HG03060 (cell line): ENCODE measurements at regions not wholly inside any gene's neighbourhood (a gene's known extent, or its start where the extent isn't known, plus 50 kb on each side); places are given as distances from the start of the nearest gene placed in this dataset.
"Not testable (repeated sequence)": the region's sequence is repeated elsewhere in the genome, so short reads cannot be mapped to it uniquely, and the experiment has no call there.

ENCODE experiments used
- ATAC-seq: cut with Tn5 transposase; IDR thresholded peaks from one replicate; pipeline ENCODE4 v1.9.1; 2021; ENCODE audit warnings: low read depth, moderate number of reproducible peaks; ENCODE audit not compliant: unreplicated experiment

GRCh38 chr2:14750433-14750832, 117.9 kb downstream of the LRATD1 start:
- ATAC-seq, result no peak

GRCh38 chr2:14751581-14751980, 119.1 kb downstream of the LRATD1 start:
- ATAC-seq, result no peak

DNA sequence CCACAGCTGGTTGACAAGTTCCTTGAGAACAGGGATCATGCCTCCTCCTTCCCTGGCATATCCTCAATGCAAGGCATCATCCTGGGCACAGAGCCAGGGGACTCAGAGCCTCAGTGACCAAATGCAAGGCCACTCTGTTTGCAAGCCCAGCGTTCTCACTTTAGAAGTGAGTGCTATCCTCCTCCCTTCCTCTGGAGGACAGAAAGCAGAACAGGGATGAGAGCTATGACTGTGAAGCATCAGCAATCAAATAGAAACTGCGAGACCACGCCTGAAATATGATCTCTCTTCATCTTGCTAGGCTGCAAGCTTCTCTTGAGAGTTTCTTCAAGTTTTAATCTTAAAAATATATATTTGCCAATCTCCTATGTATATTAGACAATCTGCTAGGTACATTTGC, 119.8 kb downstream of the LRATD1 start:
- ATAC-seq, result no peak

DNA sequence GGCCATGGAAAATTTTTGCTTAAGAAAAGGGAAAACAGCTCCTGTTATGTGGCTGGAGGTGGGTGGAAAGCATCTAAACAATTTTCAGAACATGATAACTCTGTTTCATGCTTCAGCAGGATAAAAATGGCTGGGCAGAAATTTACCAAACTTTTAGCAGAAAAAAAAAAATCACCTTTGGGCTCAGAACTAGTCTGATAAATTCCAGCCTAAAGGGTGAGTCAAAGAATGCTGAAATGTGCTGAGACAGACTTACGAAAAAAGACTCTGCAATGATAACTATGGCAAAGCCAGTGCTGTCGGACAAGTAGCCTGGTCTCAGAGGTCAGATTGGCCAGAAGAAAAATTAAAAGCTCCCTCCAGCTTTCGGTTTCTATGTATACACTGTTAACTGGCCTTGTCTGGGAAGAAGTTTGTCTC, 123.6 kb downstream of the LRATD1 start:
- no peak for ATAC-seq

- ATAC-seq, result no peak
Measured at GRCh38 chr2:14756981-14757657, 124.6 kb downstream of the LRATD1 start.

DNA sequence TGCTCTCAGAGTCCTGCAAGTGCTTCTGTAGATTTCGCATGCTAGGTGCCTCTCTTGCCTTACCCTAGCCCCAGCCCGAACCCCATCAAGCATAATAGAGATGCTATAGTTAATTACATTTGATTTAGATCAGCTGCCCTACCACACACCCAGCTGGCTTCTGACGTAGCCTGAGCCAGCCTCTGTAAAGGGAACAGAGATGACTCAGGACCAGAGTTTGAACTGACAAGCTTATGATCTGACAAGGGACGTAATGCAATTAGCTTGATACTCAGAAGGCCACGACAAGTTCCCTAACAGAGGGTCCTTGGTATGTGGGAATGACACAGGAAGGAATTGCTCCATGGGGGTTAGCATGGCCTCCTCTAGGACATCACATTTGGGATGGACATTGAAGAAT, 126.6 kb downstream of the LRATD1 start:
- no peak for ATAC-seq

DNA sequence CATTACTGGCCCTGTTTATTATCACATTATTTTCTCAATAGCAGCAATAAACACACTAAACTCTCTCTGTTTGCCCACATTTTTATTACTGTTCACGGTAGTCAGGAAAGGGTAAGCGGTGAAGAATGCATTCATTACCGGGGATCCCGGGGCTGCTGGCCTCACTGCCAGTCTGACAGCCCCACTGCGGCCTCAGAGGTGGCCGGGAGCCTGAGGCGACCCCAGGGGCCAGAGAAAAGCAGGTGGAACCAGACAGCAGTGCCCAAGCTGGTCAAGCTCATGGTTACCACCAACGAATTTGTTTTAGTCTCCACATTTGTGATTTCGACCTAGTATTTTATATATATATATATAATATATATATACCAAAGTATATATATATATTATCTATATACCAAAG, 127.7 kb downstream of the LRATD1 start:
- no peak for ATAC-seq

GRCh38 chr2:14761118-14761517, 128.6 kb downstream of the LRATD1 start:
- no peak for ATAC-seq

GRCh38 chr2:14773696-14774095, 141.2 kb downstream of the LRATD1 start:
- no peak for ATAC-seq

DNA sequence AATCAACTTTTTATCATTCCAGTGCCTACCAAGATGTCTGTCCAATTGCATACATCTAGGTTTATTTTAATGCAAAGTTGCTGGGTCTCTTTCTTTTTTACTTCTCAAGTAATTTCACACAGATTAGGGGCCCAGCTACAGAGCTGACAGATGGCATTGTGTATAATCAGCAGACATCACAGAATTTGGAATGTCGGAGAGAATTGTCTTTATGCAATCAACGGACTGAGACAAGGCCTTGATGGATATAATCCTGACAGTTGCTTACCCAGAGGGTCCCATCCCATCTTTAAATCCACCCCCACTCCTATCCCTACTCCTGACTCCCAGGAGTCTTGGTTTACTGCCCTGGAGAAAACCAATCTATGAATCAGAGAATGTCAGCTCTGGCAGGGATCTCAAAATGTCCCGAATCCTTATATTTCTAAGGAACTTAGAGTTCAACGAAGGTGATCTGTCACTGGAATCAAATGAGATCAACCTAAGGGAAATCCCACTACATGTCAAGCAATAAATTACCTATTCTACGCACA, 142.0 kb downstream of the LRATD1 start:
- no peak for ATAC-seq

DNA sequence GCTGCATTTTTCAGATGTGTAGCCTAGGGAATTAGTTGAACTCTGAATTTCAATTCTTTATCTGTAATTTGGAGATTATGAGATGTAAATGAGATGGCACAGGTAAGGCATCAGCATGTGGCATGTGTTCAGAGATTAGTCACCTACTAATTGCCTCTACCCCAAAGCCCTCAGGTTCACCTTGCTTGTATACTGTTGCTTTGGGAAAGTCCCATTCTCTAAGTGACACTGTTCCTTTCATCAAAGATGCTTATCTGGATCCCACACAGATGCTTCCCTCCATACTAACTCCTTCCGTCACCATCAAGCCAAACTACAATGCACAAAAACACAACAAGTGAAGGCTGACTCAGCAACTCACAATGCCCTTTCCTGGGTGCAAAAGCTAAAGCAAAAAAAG, 143.7 kb downstream of the LRATD1 start:
- ATAC-seq, result no peak

GRCh38 chr2:14778015-14778414, 145.5 kb downstream of the LRATD1 start:
- ATAC-seq, result no peak

DNA sequence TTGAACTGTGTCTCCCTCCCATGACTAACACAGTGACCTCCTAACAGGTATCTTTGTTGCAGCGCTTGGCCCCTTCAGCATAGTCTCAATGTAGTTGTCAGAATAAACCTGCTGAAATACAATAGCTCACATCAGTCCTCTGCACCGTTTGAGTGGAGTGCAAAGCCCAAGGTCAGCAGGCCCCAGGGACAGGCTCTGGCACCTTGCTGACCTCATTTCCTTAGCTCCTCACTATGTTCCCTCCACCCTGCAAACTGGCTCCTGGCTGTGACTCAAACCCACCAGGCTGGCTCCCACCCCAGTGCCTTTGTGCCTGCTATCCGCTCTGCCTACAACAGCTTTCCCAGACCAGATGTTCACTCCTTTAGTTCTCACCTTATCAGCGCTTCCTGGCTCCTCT, 146.7 kb downstream of the LRATD1 start:
- no peak for ATAC-seq

GRCh38 chr2:14781142-14781541, 148.6 kb downstream of the LRATD1 start:
- ATAC-seq, result no peak

DNA sequence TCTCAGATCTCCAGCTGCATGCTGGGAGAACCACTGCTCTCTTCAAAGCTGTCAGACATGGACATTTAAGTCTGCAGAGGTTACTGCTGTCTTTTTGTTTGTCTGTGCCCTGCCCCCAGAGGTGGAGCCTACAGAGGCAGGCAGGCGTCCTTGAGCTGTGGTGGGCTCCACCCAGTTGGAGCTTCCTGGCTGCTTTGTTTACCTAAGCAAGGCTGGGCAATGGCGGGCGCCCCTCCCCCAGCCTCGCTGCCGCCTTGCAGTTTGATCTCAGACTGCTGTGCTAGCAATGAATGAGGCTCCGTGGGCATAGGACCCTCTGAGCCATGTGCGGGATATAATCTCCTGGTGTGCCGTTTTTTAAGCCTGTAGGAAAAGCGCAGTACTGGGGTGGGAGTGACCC, 156.3 kb downstream of the LRATD1 start:
- ATAC-seq, result not testable (repeated sequence)

DNA sequence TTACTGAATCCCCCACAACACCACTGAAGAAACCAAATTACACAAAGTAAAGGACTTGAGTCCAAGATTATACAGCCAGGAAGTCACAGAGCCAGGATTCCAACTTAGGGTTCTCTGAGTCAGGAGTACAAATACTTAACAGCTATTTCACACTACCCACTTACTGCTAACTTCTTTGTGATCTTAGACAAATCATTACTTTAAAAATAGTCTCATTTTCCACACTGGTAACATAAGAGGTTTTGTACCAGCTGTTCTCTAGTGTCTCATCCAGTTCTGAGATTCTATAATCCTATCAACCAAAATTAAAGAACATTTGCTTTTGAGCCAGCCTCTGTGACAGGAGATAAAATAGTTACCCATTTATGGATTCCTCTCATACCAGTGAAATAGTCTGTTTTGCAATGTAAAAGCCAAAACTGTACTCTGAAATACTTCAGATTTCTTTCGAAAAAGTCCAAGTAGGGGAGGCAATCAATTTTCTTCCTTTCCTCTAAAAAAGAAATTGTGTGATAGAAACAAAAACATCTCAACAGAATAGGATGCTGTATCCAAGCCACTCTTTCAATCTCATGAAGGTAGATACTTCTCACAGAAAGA, 157.6 kb downstream of the LRATD1 start:
- ATAC-seq, result no peak

- no peak for ATAC-seq
Measured at GRCh38 chr2:14803994-14804393, 171.5 kb downstream of the LRATD1 start.

DNA sequence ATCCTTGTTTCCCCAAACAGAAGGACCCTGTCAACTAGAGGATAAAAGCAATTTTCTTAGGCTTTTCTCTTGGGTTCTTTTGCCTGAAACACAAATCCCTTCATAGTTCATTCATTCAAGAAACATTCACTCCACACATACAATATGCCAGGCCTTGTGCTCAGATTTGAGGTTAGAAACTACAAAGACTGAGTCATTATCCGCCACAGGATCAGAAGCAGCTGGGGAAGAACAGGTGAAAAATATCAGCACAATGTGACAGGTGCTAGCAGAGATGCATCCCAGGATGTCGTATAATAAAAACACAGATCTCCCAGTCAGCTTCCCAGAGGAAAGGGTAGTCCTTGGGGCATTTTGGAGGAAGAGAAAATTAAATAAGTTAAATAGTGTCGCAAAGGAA, 172.4 kb downstream of the LRATD1 start:
- no peak for ATAC-seq

- no peak for ATAC-seq
Measured at GRCh38 chr2:14806613-14807012, 174.1 kb downstream of the LRATD1 start.

DNA sequence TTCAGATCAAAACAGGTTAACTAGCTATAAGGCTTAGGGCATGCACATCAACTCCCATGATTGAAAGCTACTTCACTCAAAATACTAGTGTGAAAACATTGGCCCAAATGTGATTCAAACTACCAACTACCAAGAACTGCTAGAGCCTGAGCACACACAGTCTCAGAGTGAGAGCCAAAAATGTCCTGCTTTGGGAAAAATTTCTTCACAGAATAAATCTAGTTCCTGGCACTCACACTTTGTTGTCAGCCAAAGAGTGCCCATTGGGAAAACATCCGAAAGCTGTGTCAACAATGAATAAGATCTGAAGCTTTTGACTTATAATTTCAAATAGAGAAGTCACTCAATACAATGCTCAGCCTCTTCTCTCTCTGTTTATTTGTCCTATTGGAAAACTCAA, 182.7 kb downstream of the LRATD1 start:
- ATAC-seq, result no peak

DNA sequence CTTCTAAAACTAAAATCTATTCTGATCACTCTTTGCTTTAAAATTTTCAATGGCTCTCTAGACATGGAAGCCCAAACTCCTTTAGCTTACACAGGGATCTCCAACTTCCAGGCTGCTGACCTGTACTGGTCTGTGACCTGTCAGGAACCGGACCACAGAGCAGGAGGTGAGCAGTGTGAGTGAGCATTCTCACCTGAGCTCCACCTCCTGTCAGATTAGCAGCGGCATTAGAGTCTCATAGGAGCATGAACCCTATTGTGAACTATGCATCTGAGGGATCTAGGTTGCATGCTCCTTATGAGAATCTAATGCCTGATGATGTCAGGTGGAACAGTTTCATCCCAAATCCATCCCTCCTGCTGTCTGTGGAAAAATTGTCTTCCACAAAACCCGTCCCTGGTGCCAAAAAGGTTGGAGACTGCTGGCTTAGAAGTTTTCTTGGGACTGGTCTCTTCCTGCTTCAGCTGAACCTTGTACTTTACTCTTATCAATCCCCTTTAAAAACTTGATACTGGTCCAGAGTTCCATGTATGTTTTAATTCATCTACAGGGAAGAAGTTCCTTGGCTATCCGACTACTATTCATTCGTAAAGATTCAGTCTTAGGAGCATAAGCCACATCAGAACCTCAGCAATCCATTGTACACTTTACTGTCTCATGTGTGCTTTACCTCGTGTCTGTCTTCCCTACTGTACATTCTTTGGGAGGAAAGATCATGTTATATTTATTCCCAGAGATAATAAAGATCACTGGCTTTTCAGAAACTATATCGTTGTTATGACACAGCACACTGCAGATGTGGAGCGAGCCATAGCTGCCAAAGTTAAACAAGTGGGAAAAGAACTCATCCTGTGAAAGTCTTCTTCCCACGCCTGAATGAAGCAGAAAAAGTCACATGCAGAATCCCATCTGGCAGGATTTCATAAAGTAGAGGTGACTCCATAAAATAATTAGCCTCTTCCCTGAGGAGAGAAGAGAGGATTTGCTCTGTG, 183.8 kb downstream of the LRATD1 start:
- no peak for ATAC-seq
